Endothelial cell of umbilical vein (primary cell): ENCODE measurements at regions not wholly inside any gene's neighbourhood (a gene's known extent, or its start where the extent isn't known, plus 50 kb on each side); places are given as distances from the start of the nearest gene placed in this dataset.

Source experiments
- BruUV-seq: library from RNA; stranded (reverse); fragments of 400-500 nt; replicated peaks from 2 replicates; lab custom pipeline; 2021; lab: Mats Ljungman, UMichigan
- CTCF ChIA-PET: fragments of 300-600, 350-600 bp; sonication (Branson Sonifier 250); formaldehyde crosslinking; loops from one replicate; lab custom pipeline; 2021; ENCODE audit warnings: antibody characterized with exemption, inconsistent platforms; lab: Charles Lee
- POLR2A ChIA-PET: fragments of 300-600, 350-600 bp; sonication (Branson Sonifier 250); formaldehyde crosslinking; loops from one replicate; lab custom pipeline; 2021; ENCODE audit warnings: antibody characterized with exemption, inconsistent platforms; lab: Charles Lee
- DNase-seq: peaks from one replicate; pipeline ENCODE4 v3.0.0-alpha.2; 2011; ENCODE audit warnings: low read depth, low spot score
- FAIRE-seq: peaks from 2 replicates; lab custom pipeline; 2011; peaks lifted over from hg19 to GRCh38; lab: Jason Lieb, UNC
- H2AFZ ChIP-seq: 2 replicates; pipeline ENCODE4 v1.6.0; 2012; ENCODE audit warnings: low read depth, low read length, control low read depth, inconsistent platforms
- H3K27ac ChIP-seq: 2 replicates; pipeline ENCODE4 v1.5.1; 2011; ENCODE audit warnings: low read depth, mild to moderate bottlenecking, control low read depth, low read length, moderate library complexity; ENCODE audit not compliant: insufficient read depth
- H3K27me3 ChIP-seq, 2 experiments: 2 replicates each; pipeline versions ENCODE4 v1.6.0 to v1.6.1; 2011; ENCODE audit warnings: low read length in 2 of 2, mixed read lengths in 1 of 2; ENCODE audit not compliant: control insufficient read depth in 2 of 2, insufficient read depth in 2 of 2
- H3K36me3 ChIP-seq, 2 experiments: 2 replicates in 1 of 2; 3 replicates in 1 of 2; pipeline ENCODE4 v1.5.1; 2011; ENCODE audit warnings: low read length in 2 of 2, mild to moderate bottlenecking in 1 of 2, moderate library complexity in 1 of 2; ENCODE audit not compliant: control insufficient read depth in 2 of 2, insufficient read depth in 2 of 2; ENCODE audit errors: extremely low read depth in 1 of 2
- H3K4me1 ChIP-seq: 3 replicates; pipeline ENCODE4 v1.5.1; 2011; ENCODE audit warnings: mild to moderate bottlenecking, low read length; ENCODE audit not compliant: control insufficient read depth, insufficient read depth; ENCODE audit errors: extremely low read depth
- H3K4me2 ChIP-seq: 2 replicates; pipeline ENCODE4 v1.6.1; 2011; ENCODE audit warnings: low read length, control low read depth, mixed read lengths; ENCODE audit not compliant: insufficient read depth
- H3K4me3 ChIP-seq, 3 experiments: fragments of 200-600 bp in 1 of 3; sonication (generic), shearing (Covaris generic) in 1 of 3; replicated peaks in 1 of 3; 2 replicates each; pipeline ENCODE4 v1.5.1; 2011 to 2016; ENCODE audit warnings: control low read depth in 3 of 3, low read length in 3 of 3, mild to moderate bottlenecking in 2 of 3, inconsistent platforms in 1 of 3, low read depth in 1 of 3, moderate library complexity in 1 of 3; ENCODE audit not compliant: insufficient read depth in 1 of 3
- H3K79me2 ChIP-seq: 2 replicates; pipeline ENCODE4 v1.6.0; 2012; ENCODE audit warnings: low read length, inconsistent platforms; ENCODE audit not compliant: control insufficient read depth, insufficient read depth
- H3K9ac ChIP-seq: replicated peaks from 2 replicates; pipeline ENCODE3; 2011; ENCODE audit warnings: low read length, control low read depth; ENCODE audit not compliant: insufficient read depth; ENCODE audit errors: extremely low read depth
- H3K9me1 ChIP-seq: replicated peaks from 3 replicates; pipeline ENCODE4 v1.6.0; 2011; ENCODE audit warnings: mild to moderate bottlenecking, low read length; ENCODE audit not compliant: control insufficient read depth, insufficient read depth; ENCODE audit errors: extremely low read depth
- H3K9me3 ChIP-seq: replicated peaks from 2 replicates; pipeline ENCODE4 v1.5.1; 2012; ENCODE audit warnings: low read length, inconsistent platforms; ENCODE audit not compliant: control insufficient read depth, insufficient read depth
- H4K20me1 ChIP-seq: replicated peaks from 2 replicates; pipeline ENCODE3; 2011; ENCODE audit warnings: mild to moderate bottlenecking, low read length; ENCODE audit not compliant: control insufficient read depth, insufficient read depth; ENCODE audit errors: extremely low read depth
- CTCF ChIP-seq, 2 donors: IDR thresholded peaks; 1 replicate in 1 of 2; 2 replicates in 1 of 2; pipeline ENCODE4 v1.5.1; 2011; ENCODE audit warnings: low read length in 2 of 2, mild to moderate bottlenecking in 2 of 2, moderate library complexity in 2 of 2, control low read depth in 1 of 2, inconsistent platforms in 1 of 2, low read depth in 1 of 2; ENCODE audit not compliant: insufficient read depth in 1 of 2; ENCODE audit errors: extremely low read depth in 1 of 2
- EZH2 ChIP-seq: IDR thresholded peaks from 2 replicates; pipeline ENCODE4 v1.6.1; 2012; ENCODE audit warnings: borderline replicate concordance, low read depth, mild to moderate bottlenecking, moderate library complexity, low read length, inconsistent platforms; ENCODE audit not compliant: severe bottlenecking
- FOS ChIP-seq: IDR thresholded peaks from 2 replicates; pipeline ENCODE4 v1.6.1; 2011; ENCODE audit warnings: mild to moderate bottlenecking, low read length, moderate library complexity, borderline replicate concordance; ENCODE audit not compliant: insufficient read depth
- GATA2 ChIP-seq: IDR thresholded peaks from 2 replicates; pipeline ENCODE4 v1.7.0; 2011; ENCODE audit warnings: low read depth, mild to moderate bottlenecking, moderate library complexity, mixed read lengths, low read length; ENCODE audit not compliant: insufficient read length, insufficient read depth
- JUN ChIP-seq: IDR thresholded peaks from 2 replicates; pipeline ENCODE4 v1.6.1; 2011; ENCODE audit warnings: borderline replicate concordance, low read depth; ENCODE audit not compliant: insufficient read length, insufficient read depth
- MAX ChIP-seq: IDR thresholded peaks from 2 replicates; pipeline ENCODE4 v1.6.1; 2011; ENCODE audit not compliant: insufficient read depth, insufficient read length
- MYC ChIP-seq: IDR thresholded peaks from one replicate; pipeline ENCODE4 v1.6.1; 2011; ENCODE audit warnings: mild to moderate bottlenecking, low read depth, low read length
- POLR2A ChIP-seq: IDR thresholded peaks from 2 replicates; pipeline ENCODE4 v1.6.1; 2012; ENCODE audit warnings: low read depth, mild to moderate bottlenecking, control low read depth, low read length
- POLR2AphosphoS5 ChIP-seq: IDR thresholded peaks from 2 replicates; pipeline ENCODE4 v1.6.1; 2012; ENCODE audit warnings: low read depth, mild to moderate bottlenecking, control low read depth, low read length, moderate library complexity; ENCODE audit not compliant: insufficient read depth
- dilution Hi-C: fragments of 300-500 bp; cut with MboI; formaldehyde crosslinking; loops from one replicate; pipeline ENCODE4 v1.15.0; 2019; ENCODE audit warnings: low sequenced_read_pairs; ENCODE audit not compliant: extremely low pct_ligation_motif_present
- intact Hi-C: fragments of 100-400 bp; cut with micrococcal nuclease; formaldehyde crosslinking; loops from one replicate; pipeline ENCODE4 v1.10.0; 2022

GRCh38 chr10:64829888-64830412, 1308.7 kb downstream of the REEP3 start:
- FAIRE-seq, result no peak
- no peak overlapping the region for H3K4me3 ChIP-seq
- DNase-seq, result no peak
- H3K79me2 ChIP-seq, result no peaks in the 10 kb centered on the region
- no peak overlapping the region for H2AFZ ChIP-seq
- no peaks in the 10 kb centered on the region for H3K4me1 ChIP-seq
- no peak overlapping the region for H3K4me2 ChIP-seq
- H3K27ac ChIP-seq, result no peak overlapping the region
- intact Hi-C loops, result no loop called here
- no peaks in the 10 kb centered on the region for H4K20me1 ChIP-seq
- TF ChIP-seq FOS, result no peak
- no peak for TF ChIP-seq GATA2
- no peak for TF ChIP-seq MAX
- no peak for TF ChIP-seq CTCF (IDR thresholded peaks at IDR 0.05; ENCODE audit: extremely low read depth in 1 of 2, insufficient read depth in 1 of 2, low read depth in 1 of 2, low read length in 2 of 2)
- TF ChIP-seq MYC, result no peak
- TF ChIP-seq POLR2A, result no peak
- no peak for TF ChIP-seq POLR2AphosphoS5
- TF ChIP-seq EZH2, result no peak
- TF ChIP-seq JUN, result no peak
- H3K9me1 ChIP-seq, result no peaks in the 10 kb centered on the region
- H3K27me3 ChIP-seq, result no peaks in the 10 kb centered on the region
- ChIA-PET POLR2A (no interaction called here), CTCF (no interaction called here)
- no peaks in the 10 kb centered on the region for H3K36me3 ChIP-seq
- H3K9me3 ChIP-seq, result no peaks in the 10 kb centered on the region
- no TSS peak for BruUV-seq
- no peak overlapping the region for H3K9ac ChIP-seq
- dilution Hi-C loops, result no loop called here
